Fibroblast of pulmonary artery (primary cell): ENCODE measurements at regions not wholly inside any gene's neighbourhood (a gene's known extent, or its start where the extent isn't known, plus 50 kb on each side); places are given as distances from the start of the nearest gene placed in this dataset.

Experiments used
- DNase-seq: peaks from one replicate; pipeline ENCODE4 v3.0.0-alpha.2; 2010; ENCODE audit warnings: low read depth
- H3K4me3 ChIP-seq: replicated peaks from 2 replicates; pipeline ENCODE4 v1.5.1; 2011; ENCODE audit warnings: low read depth, mild to moderate bottlenecking, control low read depth, low read length, moderate library complexity
- TF ChIP-seq, protein P1 (sequence below): IDR thresholded peaks from 2 replicates; pipeline ENCODE4 v1.5.1; 2011; ENCODE audit warnings: mild to moderate bottlenecking, control low read depth, low read length, inconsistent platforms; ENCODE audit errors: missing control alignments

DNA sequence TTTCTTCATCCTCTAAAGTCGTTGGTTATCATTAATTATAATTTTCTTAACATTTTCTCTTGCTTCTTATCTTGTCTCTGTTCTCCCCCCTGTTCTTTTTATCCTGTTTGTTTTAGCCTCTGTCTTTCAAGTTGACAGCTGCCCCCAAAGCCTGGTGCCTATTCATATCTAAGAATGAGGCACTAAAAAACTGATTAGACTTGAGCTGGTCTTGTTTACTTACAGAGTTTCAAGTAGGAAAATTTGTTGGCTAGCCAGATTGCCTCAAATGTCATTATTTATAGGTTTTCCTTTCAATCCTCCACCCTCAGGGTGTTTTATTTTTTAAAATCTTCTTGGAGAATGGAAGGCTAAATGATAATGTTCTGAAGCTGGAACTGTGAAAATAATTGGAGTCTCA, 236.0 kb downstream of the UTP18 start:
- no peak for DNase-seq
- TF ChIP-seq, protein P1, sequence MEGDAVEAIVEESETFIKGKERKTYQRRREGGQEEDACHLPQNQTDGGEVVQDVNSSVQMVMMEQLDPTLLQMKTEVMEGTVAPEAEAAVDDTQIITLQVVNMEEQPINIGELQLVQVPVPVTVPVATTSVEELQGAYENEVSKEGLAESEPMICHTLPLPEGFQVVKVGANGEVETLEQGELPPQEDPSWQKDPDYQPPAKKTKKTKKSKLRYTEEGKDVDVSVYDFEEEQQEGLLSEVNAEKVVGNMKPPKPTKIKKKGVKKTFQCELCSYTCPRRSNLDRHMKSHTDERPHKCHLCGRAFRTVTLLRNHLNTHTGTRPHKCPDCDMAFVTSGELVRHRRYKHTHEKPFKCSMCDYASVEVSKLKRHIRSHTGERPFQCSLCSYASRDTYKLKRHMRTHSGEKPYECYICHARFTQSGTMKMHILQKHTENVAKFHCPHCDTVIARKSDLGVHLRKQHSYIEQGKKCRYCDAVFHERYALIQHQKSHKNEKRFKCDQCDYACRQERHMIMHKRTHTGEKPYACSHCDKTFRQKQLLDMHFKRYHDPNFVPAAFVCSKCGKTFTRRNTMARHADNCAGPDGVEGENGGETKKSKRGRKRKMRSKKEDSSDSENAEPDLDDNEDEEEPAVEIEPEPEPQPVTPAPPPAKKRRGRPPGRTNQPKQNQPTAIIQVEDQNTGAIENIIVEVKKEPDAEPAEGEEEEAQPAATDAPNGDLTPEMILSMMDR: no peak
- H3K4me3 ChIP-seq: no peak overlapping the region

DNA sequence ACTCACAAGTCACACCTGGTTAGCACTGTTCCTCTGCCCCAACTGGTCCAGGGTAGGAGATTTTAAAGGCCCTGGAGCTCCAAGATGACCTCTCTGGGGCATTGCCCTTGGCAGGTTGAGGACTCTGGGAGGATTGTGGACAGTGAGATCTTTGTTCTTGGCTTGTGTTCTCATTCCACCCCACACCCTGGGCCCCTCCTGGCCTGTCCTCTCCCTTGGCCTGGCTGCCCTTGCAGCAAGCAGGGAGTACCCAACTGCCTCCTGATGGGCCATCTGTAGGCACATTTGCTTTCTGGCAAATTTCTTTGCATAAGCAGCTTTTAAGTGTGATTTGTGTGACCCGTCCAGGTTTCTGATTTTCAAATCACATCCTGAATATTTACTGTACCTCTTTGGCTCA, 239.6 kb downstream of the UTP18 start:
- no peak for DNase-seq
- no peak overlapping the region for H3K4me3 ChIP-seq
- TF ChIP-seq, protein P1: no peak

DNA sequence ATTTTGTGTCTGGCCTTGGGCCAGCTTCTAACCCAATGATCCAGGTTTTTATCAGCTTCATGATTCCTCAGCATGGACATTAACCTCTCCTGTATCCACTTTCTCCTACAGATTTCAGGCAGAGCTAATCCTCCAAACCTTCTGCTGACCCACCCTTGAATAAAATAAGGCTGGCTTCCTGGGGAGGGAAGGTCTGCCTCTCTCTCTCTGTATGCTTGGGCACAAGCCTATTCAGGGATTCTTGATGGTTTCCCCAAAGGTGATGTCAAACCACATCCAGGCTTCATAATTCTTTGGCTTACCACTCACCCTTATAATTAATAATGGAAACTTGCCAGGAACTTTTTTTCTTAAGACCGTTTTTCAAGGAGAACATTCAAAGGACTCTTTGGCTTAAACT, 240.1 kb downstream of the UTP18 start:
- TF ChIP-seq, protein P1: no peak
- H3K4me3 ChIP-seq: no peak overlapping the region
- no peak for DNase-seq

DNA sequence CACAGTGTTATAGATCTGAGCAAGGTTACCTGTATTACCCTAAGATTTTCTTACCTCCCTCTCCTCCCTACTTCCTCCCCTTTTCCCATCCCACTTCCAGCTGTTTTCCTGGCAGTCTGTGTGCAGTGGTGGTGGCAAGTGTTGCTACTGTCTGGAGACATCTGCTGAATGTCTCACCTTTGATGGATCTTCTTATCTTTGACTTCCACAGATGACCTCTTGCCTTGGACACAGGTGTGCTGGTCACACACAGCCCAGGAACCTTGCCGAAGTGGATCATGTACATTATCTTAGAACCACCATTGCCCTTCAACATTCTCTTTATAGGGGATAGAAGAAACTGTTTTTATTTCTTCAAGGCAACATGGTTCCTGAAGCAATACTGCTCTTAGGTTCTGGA, 245.1 kb downstream of the UTP18 start:
- TF ChIP-seq, protein P1: no peak
- DNase-seq: no peak

DNA sequence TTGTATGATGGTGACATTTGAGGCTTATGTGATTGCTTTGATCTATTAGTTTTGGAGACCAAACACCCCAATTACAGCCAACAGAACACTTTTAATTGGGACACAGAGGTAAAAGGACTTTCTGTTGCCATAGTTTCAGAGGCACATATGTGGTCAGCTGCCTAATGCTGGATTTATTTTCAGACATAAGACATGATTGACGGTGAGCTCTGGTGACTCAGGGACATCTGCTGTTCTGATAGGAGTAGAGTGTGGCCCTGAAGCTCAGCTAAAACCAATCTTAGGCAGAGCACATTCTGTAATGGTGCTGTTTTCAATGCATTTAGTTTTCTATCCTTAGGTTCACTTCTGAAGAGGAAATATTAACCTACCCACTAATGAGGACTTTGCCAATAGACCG, 247.1 kb downstream of the UTP18 start:
- H3K4me3 ChIP-seq: no peak overlapping the region
- TF ChIP-seq, protein P1: no peak
- DNase-seq: no peak

More for the DNA sequence above, 245.1 kb downstream of the UTP18 start:
- no peak overlapping the region for H3K4me3 ChIP-seq

DNA sequence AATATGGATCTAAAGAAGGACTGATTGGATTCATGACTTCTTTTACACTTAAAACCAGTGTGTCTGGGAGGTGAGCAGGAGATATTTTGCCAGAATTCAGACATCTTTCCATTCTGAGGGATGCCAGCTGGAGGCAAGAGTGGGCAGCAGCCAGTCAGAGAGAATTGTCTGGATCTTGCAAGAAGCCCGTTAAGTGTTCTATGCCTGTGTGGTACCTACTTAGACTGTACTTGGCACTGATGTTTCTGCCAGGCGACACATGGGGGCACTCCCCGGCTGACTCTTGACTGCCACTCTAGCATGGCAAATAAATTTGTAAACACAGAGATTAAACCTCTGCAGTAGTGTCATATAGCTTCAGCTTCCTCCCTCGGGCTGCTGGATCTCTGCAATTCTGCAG, 247.7 kb downstream of the UTP18 start:
- H3K4me3 ChIP-seq: no peak overlapping the region
- TF ChIP-seq, protein P1: no peak
- no peak for DNase-seq

DNA sequence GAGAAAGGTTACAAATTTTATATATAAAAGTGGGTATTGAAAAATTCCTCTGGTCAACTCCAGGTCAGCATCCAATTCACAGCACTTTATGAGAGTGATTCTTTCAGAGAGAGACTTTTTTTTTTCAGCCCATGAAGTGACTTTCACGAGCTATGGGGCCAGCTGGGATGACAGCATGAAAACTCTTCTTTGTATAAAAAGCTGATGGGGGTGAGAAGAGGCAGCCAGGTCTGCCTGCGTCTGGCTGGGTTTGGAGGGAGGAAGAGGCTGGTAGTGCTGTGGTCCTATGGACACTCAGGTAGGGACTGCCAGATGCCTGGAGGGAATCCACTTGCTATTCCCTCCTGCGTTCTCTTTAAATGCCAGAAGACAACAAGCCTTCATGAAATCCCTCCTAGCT, 250.6 kb downstream of the UTP18 start:
- no peak overlapping the region for H3K4me3 ChIP-seq
- DNase-seq: no peak
- TF ChIP-seq, protein P1: no peak
